ENCODE measurements at regions not wholly inside any gene's neighbourhood (a gene's known extent, or its start where the extent isn't known, plus 50 kb on each side); places are given as distances from the start of the nearest gene placed in this dataset.
A peak's percentile ranks its signal among the peaks of the same experiment; 100 is the strongest.

- H3K4me3 ChIP-seq (ENCODE audit: low read depth, low read length), result no peak overlapping the region
- no peak for DNase-seq
- H3K27me3 ChIP-seq (ENCODE audit: insufficient read depth, low read depth, severe bottlenecking), result no peaks in the 10 kb centered on the region
- TF ChIP-seq, protein P1, sequence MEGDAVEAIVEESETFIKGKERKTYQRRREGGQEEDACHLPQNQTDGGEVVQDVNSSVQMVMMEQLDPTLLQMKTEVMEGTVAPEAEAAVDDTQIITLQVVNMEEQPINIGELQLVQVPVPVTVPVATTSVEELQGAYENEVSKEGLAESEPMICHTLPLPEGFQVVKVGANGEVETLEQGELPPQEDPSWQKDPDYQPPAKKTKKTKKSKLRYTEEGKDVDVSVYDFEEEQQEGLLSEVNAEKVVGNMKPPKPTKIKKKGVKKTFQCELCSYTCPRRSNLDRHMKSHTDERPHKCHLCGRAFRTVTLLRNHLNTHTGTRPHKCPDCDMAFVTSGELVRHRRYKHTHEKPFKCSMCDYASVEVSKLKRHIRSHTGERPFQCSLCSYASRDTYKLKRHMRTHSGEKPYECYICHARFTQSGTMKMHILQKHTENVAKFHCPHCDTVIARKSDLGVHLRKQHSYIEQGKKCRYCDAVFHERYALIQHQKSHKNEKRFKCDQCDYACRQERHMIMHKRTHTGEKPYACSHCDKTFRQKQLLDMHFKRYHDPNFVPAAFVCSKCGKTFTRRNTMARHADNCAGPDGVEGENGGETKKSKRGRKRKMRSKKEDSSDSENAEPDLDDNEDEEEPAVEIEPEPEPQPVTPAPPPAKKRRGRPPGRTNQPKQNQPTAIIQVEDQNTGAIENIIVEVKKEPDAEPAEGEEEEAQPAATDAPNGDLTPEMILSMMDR (IDR thresholded peaks at IDR 0.05; ENCODE audit: low read depth, low read length), result no peak
- H3K27ac ChIP-seq, result no peak overlapping the region
- H3K36me3 ChIP-seq, result no peaks in the 10 kb centered on the region
- H3K9me3 ChIP-seq (ENCODE audit: severe bottlenecking), result no peaks in the 10 kb centered on the region
Measured at GRCh38 chr9:80592413-80592812, 1020.6 kb downstream of the TLE4 start.

DNA sequence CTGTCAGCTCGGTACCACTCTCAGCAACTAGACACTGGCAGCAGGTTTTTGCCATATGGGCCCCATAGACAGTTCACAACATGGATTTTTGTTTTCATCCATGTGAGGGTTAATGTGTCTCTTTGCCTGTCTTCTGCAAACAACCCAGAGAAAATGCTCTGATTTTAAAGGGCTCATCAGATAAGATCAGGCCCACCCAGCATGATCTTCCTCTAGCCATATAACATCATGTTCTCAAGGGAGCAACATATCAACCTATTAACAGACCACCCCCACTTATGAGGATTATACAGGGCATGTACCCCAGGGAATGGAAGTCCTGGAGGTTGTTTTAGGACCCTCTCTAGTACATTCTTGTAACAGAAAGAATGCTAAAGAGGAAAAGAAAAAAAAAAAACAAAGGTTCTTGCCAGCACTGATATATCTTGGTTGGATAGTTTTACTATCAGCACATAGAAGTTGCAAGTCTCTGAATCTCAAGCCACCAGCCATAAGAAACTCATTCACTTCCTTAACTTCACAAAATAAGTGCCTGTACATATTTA lies 1015.1 kb downstream of the TLE4 start:
- H3K9me3 ChIP-seq (ENCODE audit: severe bottlenecking), result no peaks in the 10 kb centered on the region

GRCh38 chr9:80571953-80572352 lies 1000.2 kb downstream of the TLE4 start:
- H3K36me3 ChIP-seq, result no peaks in the 10 kb centered on the region
- peaks cover 23% of the 10 kb centered on the region for H3K9me3 ChIP-seq (ENCODE audit: severe bottlenecking)
- DNase-seq, result no peak
- TF ChIP-seq, protein P1 (IDR thresholded peaks at IDR 0.05; ENCODE audit: low read depth, low read length), result no peak
- no peak overlapping the region for H3K27ac ChIP-seq
- H3K27me3 ChIP-seq (ENCODE audit: insufficient read depth, low read depth, severe bottlenecking), result no peaks in the 10 kb centered on the region
- no peak overlapping the region for H3K4me3 ChIP-seq (ENCODE audit: low read depth, low read length)

More for the DNA sequence above, 1015.1 kb downstream of the TLE4 start:
- Histone ChIP-seq H3K4me3 (ENCODE audit: low read depth, low read length) (no peak overlapping the region), H3K27me3 (ENCODE audit: insufficient read depth, low read depth, severe bottlenecking) (no peaks in the 10 kb centered on the region), H3K27ac (no peak overlapping the region), H3K36me3 (no peaks in the 10 kb centered on the region)
- TF ChIP-seq, protein P1 (IDR thresholded peaks at IDR 0.05; ENCODE audit: low read depth, low read length), result no peak
- DNase-seq, result no peak

GRCh38 chr9:80569236-80569635 lies 997.5 kb downstream of the TLE4 start:
- Histone ChIP-seq H3K9me3 (ENCODE audit: severe bottlenecking) (peaks cover 23% of the 10 kb centered on the region), H3K36me3 (no peaks in the 10 kb centered on the region), H3K27me3 (ENCODE audit: insufficient read depth, low read depth, severe bottlenecking) (no peaks in the 10 kb centered on the region), H3K27ac (no peak overlapping the region), H3K4me3 (ENCODE audit: low read depth, low read length) (no peak overlapping the region)
- TF ChIP-seq, protein P1 (IDR thresholded peaks at IDR 0.05; ENCODE audit: low read depth, low read length), result no peak
- no peak for DNase-seq

DNA sequence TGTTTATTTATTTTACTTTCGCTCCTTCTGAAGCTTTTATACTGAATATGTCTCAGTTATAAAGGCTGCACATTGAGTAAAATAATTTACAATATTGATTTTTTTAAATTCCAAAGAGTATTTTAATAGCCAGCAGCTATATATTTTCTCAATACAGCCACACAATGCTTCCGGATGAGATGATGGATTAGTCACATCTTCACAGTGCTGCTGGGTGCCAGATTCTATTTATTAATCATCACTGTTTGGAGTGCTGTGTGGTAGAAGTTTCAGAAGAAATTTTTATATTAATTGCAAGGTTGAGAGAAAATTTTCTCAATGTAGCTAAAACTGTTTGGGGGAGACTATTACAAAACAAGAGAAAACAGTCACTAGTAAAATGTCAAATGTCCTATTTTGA lies 989.8 kb downstream of the TLE4 start:
- H3K9me3 ChIP-seq (ENCODE audit: severe bottlenecking), result peaks cover 8% of the 10 kb centered on the region
- no peak for DNase-seq
- TF ChIP-seq, protein P1 (IDR thresholded peaks at IDR 0.05; ENCODE audit: low read depth, low read length), result no peak
- no peaks in the 10 kb centered on the region for H3K27me3 ChIP-seq (ENCODE audit: insufficient read depth, low read depth, severe bottlenecking)
- H3K4me3 ChIP-seq (ENCODE audit: low read depth, low read length), result no peak overlapping the region
- no peaks in the 10 kb centered on the region for H3K36me3 ChIP-seq
- peak overlapping the region; percentile 75 for H3K27ac ChIP-seq

GRCh38 chr9:80560976-80561375 lies 989.2 kb downstream of the TLE4 start:
- no peaks in the 10 kb centered on the region for H3K36me3 ChIP-seq
- H3K4me3 ChIP-seq (ENCODE audit: low read depth, low read length), result no peak overlapping the region
- peaks cover 8% of the 10 kb centered on the region for H3K9me3 ChIP-seq (ENCODE audit: severe bottlenecking)
- peak overlapping the region; percentile 75 for H3K27ac ChIP-seq
- TF ChIP-seq, protein P1 (IDR thresholded peaks at IDR 0.05; ENCODE audit: low read depth, low read length), result no peak
- no peaks in the 10 kb centered on the region for H3K27me3 ChIP-seq (ENCODE audit: insufficient read depth, low read depth, severe bottlenecking)
- no peak for DNase-seq

All from WERI-Rb-1 (cell line).